ENCODE measurements at regions not wholly inside any gene's neighbourhood (a gene's known extent, or its start where the extent isn't known, plus 50 kb on each side); places are given as distances from the start of the nearest gene placed in this dataset.

DNA sequence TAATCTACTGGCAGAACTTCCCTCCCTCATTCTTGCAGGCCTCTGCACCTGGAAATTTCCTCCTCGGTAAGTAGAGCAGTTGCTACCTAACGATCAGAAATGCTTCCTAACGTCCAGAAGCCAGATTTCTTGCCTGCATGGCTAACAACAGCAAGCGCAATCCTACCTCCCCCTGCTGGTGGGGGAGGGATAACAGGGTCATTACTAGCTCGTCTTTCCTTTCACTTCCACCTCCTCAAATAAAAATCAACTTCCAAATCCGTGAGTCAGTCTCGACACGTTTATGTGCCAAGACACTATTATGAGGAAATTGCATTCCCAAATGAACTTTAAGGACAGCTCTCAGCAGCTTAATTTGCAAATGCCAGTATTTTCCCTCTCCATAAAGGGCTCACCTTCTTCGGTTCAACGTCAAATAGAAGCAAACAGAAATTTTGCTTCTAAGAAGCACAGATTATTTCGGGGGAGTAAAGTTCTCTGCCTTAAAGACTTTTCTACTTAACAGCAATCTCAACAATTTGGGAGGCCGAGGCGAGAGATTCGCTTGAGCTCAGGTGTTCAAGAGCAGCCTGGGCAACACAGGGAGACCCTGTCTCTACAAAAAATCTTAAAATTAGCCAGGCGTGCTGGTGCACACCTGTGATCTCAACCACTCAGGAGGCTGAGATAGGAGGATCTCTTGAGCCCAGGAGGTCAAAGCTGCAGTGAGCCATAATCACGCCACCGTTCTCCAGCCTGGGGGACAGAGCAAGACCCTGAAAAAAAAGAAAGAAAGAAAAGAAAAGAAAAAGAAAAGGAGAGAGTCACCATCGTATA, 188.6 kb upstream of the PSMD7 start:
- H3K9ac ChIP-seq (ENCODE audit: insufficient read depth in 1 of 2, low read length in 2 of 2), result no peak overlapping the region
- H3K27me3 ChIP-seq (ENCODE audit: control insufficient read depth in 3 of 3, insufficient read depth in 3 of 3, low read length in 2 of 3), result no peaks in the 10 kb centered on the region
- WGBS, 2 donors, result 50 to 52% methylated on average over 18 of the region's 18 CpGs
- H3K4me3 ChIP-seq, result no peak overlapping the region
- no peaks in the 10 kb centered on the region for H3K36me3 ChIP-seq (ENCODE audit: control insufficient read depth in 4 of 4, insufficient read depth in 4 of 4, low read length in 4 of 4)
- DNase-seq, result peak; percentile 14 to 41 (median 22)
- H3K27ac ChIP-seq (ENCODE audit: low read depth in 1 of 2, low read length in 1 of 2), result no peak overlapping the region
- TF ChIP-seq, protein P1, sequence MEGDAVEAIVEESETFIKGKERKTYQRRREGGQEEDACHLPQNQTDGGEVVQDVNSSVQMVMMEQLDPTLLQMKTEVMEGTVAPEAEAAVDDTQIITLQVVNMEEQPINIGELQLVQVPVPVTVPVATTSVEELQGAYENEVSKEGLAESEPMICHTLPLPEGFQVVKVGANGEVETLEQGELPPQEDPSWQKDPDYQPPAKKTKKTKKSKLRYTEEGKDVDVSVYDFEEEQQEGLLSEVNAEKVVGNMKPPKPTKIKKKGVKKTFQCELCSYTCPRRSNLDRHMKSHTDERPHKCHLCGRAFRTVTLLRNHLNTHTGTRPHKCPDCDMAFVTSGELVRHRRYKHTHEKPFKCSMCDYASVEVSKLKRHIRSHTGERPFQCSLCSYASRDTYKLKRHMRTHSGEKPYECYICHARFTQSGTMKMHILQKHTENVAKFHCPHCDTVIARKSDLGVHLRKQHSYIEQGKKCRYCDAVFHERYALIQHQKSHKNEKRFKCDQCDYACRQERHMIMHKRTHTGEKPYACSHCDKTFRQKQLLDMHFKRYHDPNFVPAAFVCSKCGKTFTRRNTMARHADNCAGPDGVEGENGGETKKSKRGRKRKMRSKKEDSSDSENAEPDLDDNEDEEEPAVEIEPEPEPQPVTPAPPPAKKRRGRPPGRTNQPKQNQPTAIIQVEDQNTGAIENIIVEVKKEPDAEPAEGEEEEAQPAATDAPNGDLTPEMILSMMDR (IDR thresholded peaks at IDR 0.05; ENCODE audit: control extremely low read depth, extremely low read depth), result peak; percentile 19
- H3K9me3 ChIP-seq (ENCODE audit: control insufficient read depth in 4 of 4, insufficient read depth in 3 of 4, low read length in 3 of 4), result no peaks in the 10 kb centered on the region
- no peaks in the 10 kb centered on the region for H3K4me1 ChIP-seq (ENCODE audit: control insufficient read depth in 5 of 5, insufficient read depth in 5 of 5, low read length in 5 of 5)
- peak; percentile 81 for ATAC-seq (ENCODE audit: insufficient read depth, low FRiP score)

DNA sequence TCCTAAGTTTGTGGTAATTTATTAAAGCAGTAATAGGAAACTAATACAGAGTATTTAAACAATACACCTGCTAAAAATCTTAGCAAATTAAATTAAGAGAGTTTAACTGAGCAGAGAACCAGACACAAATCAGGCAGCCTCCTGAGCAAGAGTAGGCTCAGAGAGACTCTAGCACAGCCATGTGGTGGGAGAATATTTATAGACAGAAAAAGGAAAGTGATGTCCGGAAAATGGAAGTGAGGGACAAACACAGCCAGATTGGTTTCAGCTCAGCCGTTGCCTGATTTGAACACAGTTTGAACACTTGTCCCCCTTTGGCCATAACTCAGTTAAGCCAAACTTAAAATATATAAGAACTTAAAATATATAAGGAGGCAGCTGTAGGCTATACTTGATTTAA, 192.6 kb upstream of the PSMD7 start:
- Histone ChIP-seq H3K9ac (ENCODE audit: insufficient read depth in 1 of 2, low read length in 2 of 2) (no peak overlapping the region), H3K27me3 (ENCODE audit: control insufficient read depth in 3 of 3, insufficient read depth in 3 of 3, low read length in 2 of 3) (no peaks in the 10 kb centered on the region), H3K36me3 (ENCODE audit: control insufficient read depth in 4 of 4, insufficient read depth in 4 of 4, low read length in 4 of 4) (no peaks in the 10 kb centered on the region), H3K9me3 (ENCODE audit: control insufficient read depth in 4 of 4, insufficient read depth in 3 of 4, low read length in 3 of 4) (no peaks in the 10 kb centered on the region), H3K27ac (ENCODE audit: low read depth in 1 of 2, low read length in 1 of 2) (no peak overlapping the region), H3K4me3 (no peak overlapping the region), H3K4me1 (ENCODE audit: control insufficient read depth in 5 of 5, insufficient read depth in 5 of 5, low read length in 5 of 5) (peaks cover 0 to 11% (median 0%) of the 10 kb centered on the region in 5 donors)
- TF ChIP-seq, protein P1 (IDR thresholded peaks at IDR 0.05; ENCODE audit: control extremely low read depth, extremely low read depth), result no peak
- no peak for DNase-seq
- 31 to 32% methylated on average over 2 of the region's 2 CpGs for WGBS, 2 donors
- no peak for ATAC-seq (ENCODE audit: insufficient read depth, low FRiP score)

DNA sequence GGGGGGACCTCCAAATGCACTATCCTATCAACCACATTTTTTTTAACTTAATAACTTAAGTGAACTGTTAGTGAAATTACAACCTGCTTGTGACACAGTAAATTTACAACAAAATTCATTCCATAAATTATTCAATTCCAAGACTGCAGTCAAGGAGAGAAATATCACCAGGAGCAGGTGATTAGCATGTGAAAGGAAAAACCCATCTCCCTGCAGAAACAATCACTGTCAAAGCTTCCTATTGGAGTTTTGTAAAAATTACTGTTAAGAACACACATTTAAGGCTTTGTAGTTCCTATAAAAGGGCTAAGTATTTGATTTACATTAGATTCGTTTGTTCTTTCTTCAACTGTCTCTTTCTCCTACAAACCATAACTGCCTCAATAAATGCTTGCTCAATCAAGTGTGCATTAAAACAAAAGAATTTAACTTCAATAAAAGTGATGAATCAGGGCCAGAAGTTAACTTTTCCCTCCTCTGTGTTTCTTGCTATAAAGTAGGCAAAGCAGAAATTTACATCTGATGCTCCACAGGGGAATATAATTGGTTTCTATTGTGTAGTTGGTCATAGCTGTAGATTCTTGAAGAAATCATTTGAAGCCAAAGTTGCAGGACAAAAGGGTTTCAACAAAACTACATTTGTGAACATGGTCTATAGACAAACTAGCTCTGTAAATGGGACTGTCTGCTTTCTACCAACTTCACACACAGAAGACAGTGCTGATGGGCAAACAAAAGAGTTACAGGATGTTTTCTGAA, 195.1 kb upstream of the PSMD7 start:
- Histone ChIP-seq H3K36me3 (ENCODE audit: control insufficient read depth in 4 of 4, insufficient read depth in 4 of 4, low read length in 4 of 4) (no peaks in the 10 kb centered on the region), H3K9ac (ENCODE audit: insufficient read depth in 1 of 2, low read length in 2 of 2) (no peak overlapping the region), H3K27ac (ENCODE audit: low read depth in 1 of 2, low read length in 1 of 2) (no peak overlapping the region), H3K4me3 (no peak overlapping the region), H3K9me3 (ENCODE audit: control insufficient read depth in 4 of 4, insufficient read depth in 3 of 4, low read length in 3 of 4) (no peaks in the 10 kb centered on the region), H3K27me3 (ENCODE audit: control insufficient read depth in 3 of 3, insufficient read depth in 3 of 3, low read length in 2 of 3) (no peaks in the 10 kb centered on the region), H3K4me1 (ENCODE audit: control insufficient read depth in 5 of 5, insufficient read depth in 5 of 5, low read length in 5 of 5) (peaks cover 0 to 11% (median 0%) of the 10 kb centered on the region in 5 donors)
- no peak for DNase-seq
- TF ChIP-seq, protein P1 (IDR thresholded peaks at IDR 0.05; ENCODE audit: control extremely low read depth, extremely low read depth), result no peak
- no peak for ATAC-seq (ENCODE audit: insufficient read depth, low FRiP score)
- 78 to 92% methylated on average over 1 of the region's 1 CpG for WGBS, 2 donors

All from lung (tissue), 11 donors.